B cell (primary cell): ENCODE measurements at regions not wholly inside any gene's neighbourhood (a gene's known extent, or its start where the extent isn't known, plus 50 kb on each side); places are given as distances from the start of the nearest gene placed in this dataset.

ENCODE experiments used
- ATAC-seq: fragments of 200-7000 bp; cut with Tn5 transposase; one replicate; pipeline ENCODE4 v1.10.0; 2021; ENCODE audit warnings: low read depth, mild to moderate bottlenecking, moderate number of reproducible peaks, moderate library complexity
- CTCF ChIA-PET: fragments of 350-600 bp; sonication (Branson Sonifier 250); formaldehyde crosslinking; loops from one replicate; lab custom pipeline; 2021; ENCODE audit warnings: antibody characterized with exemption, inconsistent platforms; lab: Charles Lee
- POLR2A ChIA-PET: fragments of 350-600 bp; sonication (Branson Sonifier 250); formaldehyde crosslinking; loops from one replicate; lab custom pipeline; 2021; ENCODE audit warnings: antibody characterized with exemption; lab: Charles Lee
- DNase-seq: peaks from one replicate; pipeline ENCODE4 v3.0.0; 2013
- H2AFZ ChIP-seq: 2 replicates; pipeline ENCODE4 v1.6.1; 2012; ENCODE audit warnings: mild to moderate bottlenecking, low read depth, low read length; ENCODE audit not compliant: insufficient read depth, poor library complexity, severe bottlenecking
- H3K27ac ChIP-seq, 2 donors: 1 replicate in 1 of 2; 2 replicates in 1 of 2; pipeline ENCODE4 v1.5.1; 2012 to 2013; ENCODE audit warnings: low read length in 2 of 2, mild to moderate bottlenecking in 2 of 2, moderate library complexity in 1 of 2
- H3K27me3 ChIP-seq, 4 experiments: fragments of 200-600 bp in 1 of 4; sonication (generic) in 1 of 4; replicated peaks in 1 of 4; 1 replicate in 2 of 4; 2 replicates in 2 of 4; pipeline versions ENCODE4 v1.6.1 to v1.7.0; 2013 to 2016; ENCODE audit warnings: low read length in 3 of 4, mild to moderate bottlenecking in 2 of 4, mixed read lengths in 1 of 4, moderate library complexity in 1 of 4; ENCODE audit not compliant: insufficient read depth in 4 of 4, control insufficient read depth in 3 of 4; ENCODE audit errors: control extremely low read depth in 1 of 4
- H3K36me3 ChIP-seq, 2 experiments: replicated peaks in 1 of 2; 1 replicate in 1 of 2; 2 replicates in 1 of 2; pipeline versions ENCODE4 v1.6.1 to v1.7.1; 2013; ENCODE audit warnings: low read length in 1 of 2; ENCODE audit not compliant: insufficient read depth in 2 of 2, control insufficient read depth in 1 of 2; ENCODE audit errors: control extremely low read depth in 1 of 2, extremely low read depth in 1 of 2
- H3K4me1 ChIP-seq, 2 donors: fragments of 200-600 bp in 1 of 2; sonication (generic) in 1 of 2; 1 replicate in 1 of 2; 2 replicates in 1 of 2; pipeline versions ENCODE4 v1.5.1 to v1.6.1; 2013 to 2017; ENCODE audit warnings: low read length in 2 of 2; ENCODE audit not compliant: control insufficient read depth in 2 of 2, insufficient read depth in 2 of 2
- H3K4me2 ChIP-seq: replicated peaks from 2 replicates; pipeline ENCODE3; 2012; ENCODE audit warnings: mild to moderate bottlenecking, low read depth, low read length; ENCODE audit not compliant: poor library complexity, severe bottlenecking
- H3K4me3 ChIP-seq, 5 experiments: fragments of 200-600 bp in 1 of 5; sonication (generic) in 1 of 5; 1 replicate in 3 of 5; 2 replicates in 2 of 5; pipeline versions ENCODE4 v1.5.1 to v1.7.0; 2011 to 2016; ENCODE audit warnings: low read length in 4 of 5, mild to moderate bottlenecking in 4 of 5, low read depth in 2 of 5, control low read depth in 1 of 5, moderate library complexity in 1 of 5; ENCODE audit not compliant: insufficient read depth in 1 of 5; ENCODE audit errors: control extremely low read depth in 1 of 5, extremely low read depth in 1 of 5
- H3K79me2 ChIP-seq: fragments of 200-600 bp; sonication (generic); one replicate; pipeline ENCODE4 v1.6.0; 2016; ENCODE audit warnings: low read length; ENCODE audit not compliant: control insufficient read depth, insufficient read depth
- H3K9ac ChIP-seq: fragments of 200-600 bp; sonication (generic); 2 replicates; pipeline ENCODE4 v1.6.1; 2017; ENCODE audit warnings: mild to moderate bottlenecking, low read length, moderate library complexity
- H3K9me3 ChIP-seq, 3 donors: one replicate each; pipeline versions ENCODE4 v1.6.1 to v1.7.1; 2013; ENCODE audit warnings: low read length in 2 of 3; ENCODE audit not compliant: control insufficient read depth in 2 of 3, insufficient read depth in 1 of 3; ENCODE audit errors: control extremely low read depth in 1 of 3
- H4K20me1 ChIP-seq: 2 replicates; pipeline ENCODE4 v1.6.0; 2012; ENCODE audit warnings: mild to moderate bottlenecking, low read length; ENCODE audit not compliant: insufficient read depth, control insufficient read depth, poor library complexity, severe bottlenecking
- H3K27ac Mint-ChIP-seq: one replicate; pipeline ENCODE4 v1.8.0; 2021; ENCODE audit warnings: mixed read lengths
- H3K27me3 Mint-ChIP-seq: one replicate; pipeline ENCODE4 v1.8.0; 2021; ENCODE audit warnings: mixed read lengths
- H3K4me1 Mint-ChIP-seq: one replicate; pipeline ENCODE4 v1.8.0; 2021; ENCODE audit warnings: mixed read lengths
- H3K4me3 Mint-ChIP-seq: one replicate; pipeline ENCODE4 v1.8.0; 2021; ENCODE audit warnings: mixed read lengths
- H3K9me3 Mint-ChIP-seq: one replicate; pipeline ENCODE4 v1.8.0; 2022; ENCODE audit warnings: mixed read lengths; ENCODE audit not compliant: insufficient read depth
- CTCF ChIP-seq: fragments of 200-600 bp; IDR thresholded peaks from one replicate; pipeline ENCODE4 v1.8.0; 2022; ENCODE audit warnings: antibody characterized with exemption, mild to moderate bottlenecking
- EZH2 ChIP-seq: IDR thresholded peaks from 2 replicates; pipeline ENCODE4 v1.6.1; 2012; ENCODE audit warnings: borderline replicate concordance, low read depth, mild to moderate bottlenecking, moderate library complexity, low read length; ENCODE audit not compliant: insufficient read depth, poor library complexity, severe bottlenecking
- WGBS: methylation state at CpG from one replicate; pipeline ENCODE4 v1.1.5; 2013; ENCODE audit warnings: missing lambda C conversion rate; ENCODE audit not compliant: insufficient coverage; 5-methylcytosine and 5-hydroxymethylcytosine counted together
- intact Hi-C: fragments of 100-400 bp; cut with micrococcal nuclease; formaldehyde crosslinking; loops from one replicate; pipeline ENCODE4 v1.10.0; 2022

- POLR2A ChIA-PET: no interaction called here
- H3K27me3 Mint-ChIP-seq: peaks cover 8% of the 10 kb centered on the region
- no peak overlapping the region for H3K27ac Mint-ChIP-seq
- Histone ChIP-seq H3K4me1 (no peaks in the 10 kb centered on the region), H2AFZ (no peak overlapping the region), H3K9ac (no peak overlapping the region), H3K36me3 (no peaks in the 10 kb centered on the region), H4K20me1 (no peaks in the 10 kb centered on the region), H3K27me3 (no peaks in the 10 kb centered on the region), H3K9me3 (no peaks in the 10 kb centered on the region), H3K79me2 (no peaks in the 10 kb centered on the region), H3K27ac (no peak overlapping the region), H3K4me2 (no peak overlapping the region), H3K4me3 (no peak overlapping the region)
- TF ChIP-seq CTCF (no peak), EZH2 (no peak)
- ATAC-seq (no peak), DNase-seq (no peak)
- CTCF ChIA-PET: no interaction called here
- intact Hi-C loops: no loop called here
- WGBS: 50% methylated on average over 1 of the region's 1 CpG
- H3K4me3 Mint-ChIP-seq: no peak overlapping the region
- H3K9me3 Mint-ChIP-seq: no peaks in the 10 kb centered on the region
- no peaks in the 10 kb centered on the region for H3K4me1 Mint-ChIP-seq
Observed at GRCh38 chr5:155953335-155953734, 373.6 kb upstream of the SGCD start.

DNA sequence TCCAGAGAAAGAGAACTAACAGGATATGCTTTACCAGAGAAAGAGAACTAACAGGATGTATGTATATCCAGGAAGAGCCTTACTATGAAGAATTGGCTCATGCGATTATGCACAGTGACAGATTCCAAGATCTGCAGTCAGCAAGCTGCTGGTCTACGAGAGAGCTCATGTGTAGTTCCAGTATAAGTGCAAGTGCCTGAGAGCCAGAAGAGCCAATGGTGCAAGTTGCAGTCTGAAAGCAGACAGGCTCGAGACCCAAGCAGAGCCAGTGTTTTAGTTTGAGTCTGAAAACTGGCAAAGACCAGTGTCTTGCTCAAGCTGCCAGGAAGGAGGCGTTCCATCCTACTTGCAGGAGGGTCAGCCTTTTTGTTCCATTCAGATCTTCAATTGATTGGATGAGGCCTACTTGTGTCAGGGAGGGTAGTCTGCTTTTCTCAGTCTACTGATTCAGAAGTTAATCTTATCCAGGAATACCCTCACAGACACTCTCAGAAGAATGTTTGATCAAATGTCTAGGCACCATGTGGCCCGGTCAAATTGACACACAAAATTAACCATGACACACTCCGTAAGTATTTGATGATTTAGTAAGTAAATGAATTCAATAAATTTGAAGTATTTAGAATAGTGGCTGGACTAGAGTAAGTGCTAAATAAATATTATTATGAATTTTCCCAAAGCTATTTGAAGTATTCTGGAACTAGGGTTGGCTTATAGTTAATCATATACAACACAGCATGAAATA is 372.1 kb upstream of the SGCD start:
- Mint-ChIP-seq H3K27me3 (peaks cover 8% of the 10 kb centered on the region), H3K9me3 (no peaks in the 10 kb centered on the region), H3K27ac (no peak overlapping the region), H3K4me1 (no peaks in the 10 kb centered on the region), H3K4me3 (no peak overlapping the region)
- Histone ChIP-seq H3K4me1 (no peaks in the 10 kb centered on the region), H3K4me3 (no peak overlapping the region), H2AFZ (no peak overlapping the region), H4K20me1 (no peaks in the 10 kb centered on the region), H3K4me2 (no peak overlapping the region), H3K9me3 (no peaks in the 10 kb centered on the region), H3K79me2 (no peaks in the 10 kb centered on the region), H3K36me3 (no peaks in the 10 kb centered on the region), H3K27me3 (no peaks in the 10 kb centered on the region), H3K9ac (no peak overlapping the region), H3K27ac (no peak overlapping the region)
- ChIA-PET POLR2A (no interaction called here), CTCF (no interaction called here)
- ATAC-seq (no peak), DNase-seq (no peak)
- TF ChIP-seq EZH2 (no peak), CTCF (no peak)
- intact Hi-C loops: no loop called here
- WGBS: 85% methylated on average over 4 of the region's 6 CpGs
